ENCODE measurements at regions not wholly inside any gene's neighbourhood (a gene's known extent, or its start where the extent isn't known, plus 50 kb on each side); places are given as distances from the start of the nearest gene placed in this dataset.
"Not testable (repeated sequence)": the region's sequence is repeated elsewhere in the genome, so short reads cannot be mapped to it uniquely, and the experiment has no call there.

- no peak for DNase-seq
Observed at GRCh38 chr10:115028419-115028818, 64.7 kb upstream of the ATRNL1 start.

GRCh38 chr10:115029452-115030375 lies 63.5 kb upstream of the ATRNL1 start:
- DNase-seq, result no peak

DNA sequence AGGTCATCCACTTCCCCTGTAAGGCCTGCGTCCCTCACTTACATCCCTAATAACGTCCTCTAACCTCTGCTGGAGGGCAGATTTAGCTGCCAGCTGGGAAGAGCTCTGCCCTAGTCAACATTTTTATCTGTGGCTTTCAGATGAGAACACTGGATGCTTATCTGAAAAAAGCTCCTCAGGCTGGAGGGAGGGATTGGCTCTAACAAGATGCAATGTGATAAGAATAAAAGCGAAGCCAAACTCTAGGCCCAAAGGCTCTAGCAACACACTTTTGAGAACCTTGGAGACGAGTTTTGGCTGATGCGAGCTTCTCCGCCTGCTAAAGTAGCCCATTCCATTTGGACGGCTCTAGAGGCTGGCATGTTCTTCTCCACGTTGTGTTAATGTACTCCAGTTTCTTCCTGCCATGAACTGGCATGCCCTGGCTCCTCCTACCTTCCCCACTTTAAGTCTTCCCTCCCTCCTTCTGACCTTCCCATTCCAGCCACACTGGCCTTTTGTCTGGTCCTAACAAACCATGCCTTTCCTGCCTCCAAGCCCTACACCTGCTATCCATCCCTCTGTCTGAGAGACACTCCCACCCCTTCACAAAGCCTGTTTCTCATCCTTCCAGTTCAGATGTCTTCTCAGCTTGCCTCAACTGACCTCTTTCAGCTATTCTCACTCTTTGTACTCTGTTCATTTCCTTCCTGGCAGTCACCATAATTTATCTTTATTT lies 62.5 kb upstream of the ATRNL1 start:
- peak; percentile 35 for DNase-seq

GRCh38 chr10:115033898-115034297 lies 59.3 kb upstream of the ATRNL1 start:
- DNase-seq, result no peak

DNA sequence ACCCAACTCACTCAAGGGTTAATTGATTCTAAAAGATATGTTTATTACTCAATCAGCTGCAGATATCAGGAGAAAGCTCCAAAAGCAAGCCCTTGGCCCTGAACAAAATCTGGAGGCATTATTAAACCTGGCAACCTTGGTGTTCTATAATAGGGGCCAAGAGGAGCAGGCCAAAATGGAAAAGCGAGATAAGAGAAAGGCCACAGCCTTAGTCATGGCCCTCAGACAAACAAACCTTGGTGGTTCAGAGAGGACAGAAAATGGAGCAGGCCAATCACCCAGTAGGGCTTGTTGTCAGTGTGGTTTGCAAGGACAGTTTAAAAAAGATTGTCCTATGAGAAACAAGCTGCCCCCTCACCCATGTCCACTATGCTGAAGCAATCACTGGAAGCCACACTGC lies 53.4 kb upstream of the ATRNL1 start:
- not testable (repeated sequence) for DNase-seq

Measured in OCI-M1 (cell line).